ENCODE measurements at regions not wholly inside any gene's neighbourhood (a gene's known extent, or its start where the extent isn't known, plus 50 kb on each side); places are given as distances from the start of the nearest gene placed in this dataset.
"Not testable (repeated sequence)": the region's sequence is repeated elsewhere in the genome, so short reads cannot be mapped to it uniquely, and the experiment has no call there.

- Mint-ChIP-seq H3K36me3 (ENCODE audit: insufficient read depth) (peaks cover 7% of the 10 kb centered on the region), H3K27me3 (peaks cover 9% of the 10 kb centered on the region), H3K4me1 (ENCODE audit: low read depth) (peaks cover 20% of the 10 kb centered on the region), H3K27ac (peak overlapping the region; percentile 74), H3K4me3 (ENCODE audit: low read depth) (no peak overlapping the region), H3K9me3 (ENCODE audit: low read depth) (peaks cover 8% of the 10 kb centered on the region)
- no peak for TF ChIP-seq CTCF (IDR thresholded peaks at IDR 0.05; ENCODE audit: unreplicated experiment)
- no peak for DNase-seq (ENCODE audit: low spot score, unreplicated experiment)
These were observed 98.3 kb upstream of the GRIN2A start for GRCh38 chr16:10280262-10281170.

- H3K36me3 Mint-ChIP-seq (ENCODE audit: insufficient read depth) = peaks cover 4% of the 10 kb centered on the region
- H3K4me1 Mint-ChIP-seq (ENCODE audit: low read depth) = peaks cover 20% of the 10 kb centered on the region
- H3K27me3 Mint-ChIP-seq = peaks cover 13% of the 10 kb centered on the region
- DNase-seq (ENCODE audit: low spot score, unreplicated experiment) = no peak
- H3K9me3 Mint-ChIP-seq (ENCODE audit: low read depth) = peaks cover 4% of the 10 kb centered on the region
- TF ChIP-seq CTCF (IDR thresholded peaks at IDR 0.05; ENCODE audit: unreplicated experiment) = no peak
- H3K27ac Mint-ChIP-seq = peak overlapping the region; percentile 76
- no peak overlapping the region for H3K4me3 Mint-ChIP-seq (ENCODE audit: low read depth)
These were observed 100.1 kb upstream of the GRIN2A start for GRCh38 chr16:10282367-10282766.

GRCh38 chr16:10283246-10283645 is 101.0 kb upstream of the GRIN2A start:
- Mint-ChIP-seq H3K4me1 (ENCODE audit: low read depth) (peaks cover 20% of the 10 kb centered on the region), H3K27me3 (peaks cover 13% of the 10 kb centered on the region)
- not testable (repeated sequence) for H3K36me3 Mint-ChIP-seq (ENCODE audit: insufficient read depth); H3K27ac Mint-ChIP-seq; H3K4me3 Mint-ChIP-seq (ENCODE audit: low read depth); H3K9me3 Mint-ChIP-seq (ENCODE audit: low read depth); DNase-seq (ENCODE audit: low spot score, unreplicated experiment)

GRCh38 chr16:10290467-10291105 is 95.3 kb upstream of the ATF7IP2 start:
- H3K27me3 Mint-ChIP-seq; H3K4me1 Mint-ChIP-seq (ENCODE audit: low read depth); H3K27ac Mint-ChIP-seq; DNase-seq (ENCODE audit: low spot score, unreplicated experiment); H3K4me3 Mint-ChIP-seq (ENCODE audit: low read depth); H3K36me3 Mint-ChIP-seq (ENCODE audit: insufficient read depth): not testable (repeated sequence)
- peaks cover 33% of the 10 kb centered on the region for H3K9me3 Mint-ChIP-seq (ENCODE audit: low read depth)

GRCh38 chr16:10292197-10292596 is 93.7 kb upstream of the ATF7IP2 start:
- H3K9me3 Mint-ChIP-seq (ENCODE audit: low read depth) = peaks cover 40% of the 10 kb centered on the region
- H3K27me3 Mint-ChIP-seq; H3K4me3 Mint-ChIP-seq (ENCODE audit: low read depth); H3K27ac Mint-ChIP-seq; H3K36me3 Mint-ChIP-seq (ENCODE audit: insufficient read depth); H3K4me1 Mint-ChIP-seq (ENCODE audit: low read depth); DNase-seq (ENCODE audit: low spot score, unreplicated experiment): not testable (repeated sequence)

- not testable (repeated sequence) for DNase-seq (ENCODE audit: low spot score, unreplicated experiment); H3K27me3 Mint-ChIP-seq; H3K27ac Mint-ChIP-seq; H3K4me3 Mint-ChIP-seq (ENCODE audit: low read depth); H3K36me3 Mint-ChIP-seq (ENCODE audit: insufficient read depth); H3K4me1 Mint-ChIP-seq (ENCODE audit: low read depth)
- peaks cover 43% of the 10 kb centered on the region for H3K9me3 Mint-ChIP-seq (ENCODE audit: low read depth)
These were observed 92.9 kb upstream of the ATF7IP2 start for GRCh38 chr16:10292976-10293375.

- not testable (repeated sequence) for H3K4me3 Mint-ChIP-seq (ENCODE audit: low read depth); H3K27ac Mint-ChIP-seq; H3K4me1 Mint-ChIP-seq (ENCODE audit: low read depth); H3K36me3 Mint-ChIP-seq (ENCODE audit: insufficient read depth); H3K27me3 Mint-ChIP-seq; DNase-seq (ENCODE audit: low spot score, unreplicated experiment)
- peaks cover 43% of the 10 kb centered on the region for H3K9me3 Mint-ChIP-seq (ENCODE audit: low read depth)
These were observed 91.7 kb upstream of the ATF7IP2 start for GRCh38 chr16:10294153-10294552.
